NCI-H2171 (cell line): ENCODE measurements at regions not wholly inside any gene's neighbourhood (a gene's known extent, or its start where the extent isn't known, plus 50 kb on each side); places are given as distances from the start of the nearest gene placed in this dataset.

ENCODE experiments used
- DNase-seq: peaks from one replicate; lab custom pipeline; 2025; lab: John Stamatoyannopoulos, UW

GRCh38 chr3:99199021-99199420 is 297.5 kb upstream of the DCBLD2 start:
- DNase-seq, result no peak

DNA sequence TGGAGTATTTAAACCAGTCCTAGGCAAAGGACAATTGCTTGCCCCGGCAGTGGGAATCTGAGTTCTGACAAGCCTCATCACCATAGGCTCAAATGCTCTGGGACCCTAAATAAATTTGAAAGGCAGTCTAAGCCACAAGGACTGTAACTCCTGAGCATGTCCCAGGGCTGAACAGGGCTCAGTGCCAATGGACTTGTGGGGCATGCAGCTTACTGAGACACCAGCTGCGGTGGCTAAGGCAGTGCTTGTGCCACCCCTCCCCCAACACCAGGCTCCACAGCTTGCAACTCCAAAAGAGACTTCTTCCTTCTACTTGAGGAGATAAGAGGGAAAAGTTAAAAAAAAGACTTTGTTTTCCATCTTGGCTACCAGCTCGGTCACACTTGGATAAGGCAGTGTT is 289.7 kb upstream of the DCBLD2 start:
- no peak for DNase-seq

DNA sequence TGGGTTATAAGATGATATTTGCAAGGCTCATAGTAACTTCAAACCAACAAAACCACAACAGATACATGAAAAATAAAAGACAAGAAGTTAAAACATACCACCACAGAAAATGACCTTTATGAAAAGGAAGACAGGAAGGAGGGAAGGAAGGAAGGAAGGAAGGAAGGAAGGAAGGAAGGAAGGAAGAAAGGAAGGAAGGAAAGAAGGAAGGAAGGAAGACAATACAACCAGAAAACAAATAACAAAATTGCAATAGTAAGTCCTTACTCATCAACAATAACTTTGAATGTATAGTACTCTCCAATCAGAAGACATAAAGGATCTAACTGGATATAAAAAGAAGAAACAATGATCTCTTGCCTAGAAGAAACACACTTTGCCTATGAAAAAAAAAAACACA is 287.4 kb upstream of the DCBLD2 start:
- no peak for DNase-seq

GRCh38 chr3:99186016-99186415 is 284.5 kb upstream of the DCBLD2 start:
- DNase-seq, result no peak

- no peak for DNase-seq
Observed at GRCh38 chr3:99176169-99176964, 274.9 kb upstream of the DCBLD2 start.

GRCh38 chr3:99175276-99175812 is 273.8 kb upstream of the DCBLD2 start:
- DNase-seq, result no peak

GRCh38 chr3:99172736-99173657 is 271.5 kb upstream of the DCBLD2 start:
- peak; percentile 12 for DNase-seq

DNA sequence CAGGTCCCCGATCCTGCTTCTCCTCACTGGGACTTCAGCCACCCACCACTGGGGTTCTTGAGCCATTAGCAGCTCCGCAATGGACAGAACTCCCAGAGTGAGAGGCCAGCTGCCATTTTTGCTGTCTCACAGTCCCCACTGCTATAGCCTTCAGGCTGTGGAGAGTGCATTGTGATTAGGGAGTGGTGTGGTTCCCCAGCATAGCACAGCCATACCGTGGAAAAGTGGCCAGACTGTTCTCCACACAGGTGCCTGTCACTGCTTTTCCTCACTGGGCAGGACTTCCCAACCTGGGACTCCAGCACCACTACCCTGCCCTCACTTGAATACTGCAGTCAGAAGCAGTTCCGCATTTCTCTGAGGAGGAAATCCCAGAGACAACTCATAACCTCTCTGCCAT is 270.3 kb upstream of the DCBLD2 start:
- no peak for DNase-seq

DNA sequence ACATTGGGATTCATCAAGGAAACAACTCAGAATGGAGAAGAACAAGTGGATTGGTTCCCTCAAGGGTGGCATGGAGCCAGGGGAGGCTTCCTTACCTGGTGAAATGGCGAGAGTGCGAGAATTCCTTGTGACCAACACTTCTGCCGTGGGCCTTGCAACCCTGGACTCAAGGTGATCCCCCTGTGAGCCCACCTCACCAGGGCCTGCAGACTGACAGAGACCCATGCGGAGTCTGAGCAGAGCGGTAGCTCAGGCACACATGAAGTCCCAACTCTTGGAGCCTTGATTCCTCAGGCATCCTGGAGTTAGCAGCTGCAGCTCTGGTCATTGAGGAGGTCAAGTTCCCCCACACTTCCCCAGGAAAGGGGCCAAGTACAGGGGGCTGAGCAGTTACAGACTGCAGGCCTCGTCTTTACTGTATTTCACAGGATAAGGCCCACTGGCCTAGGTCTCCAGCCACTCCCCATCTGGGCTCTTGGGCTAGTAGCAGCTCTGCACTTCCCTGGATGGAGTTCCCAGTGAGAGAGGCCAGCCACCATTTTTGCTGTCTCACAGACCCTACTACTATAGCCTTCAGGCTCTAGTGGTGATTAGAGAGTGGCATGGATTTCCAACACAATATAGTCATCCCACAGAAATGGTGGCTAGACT is 269.5 kb upstream of the DCBLD2 start:
- DNase-seq, result no peak

GRCh38 chr3:99167071-99167470 is 265.6 kb upstream of the DCBLD2 start:
- DNase-seq, result no peak

DNA sequence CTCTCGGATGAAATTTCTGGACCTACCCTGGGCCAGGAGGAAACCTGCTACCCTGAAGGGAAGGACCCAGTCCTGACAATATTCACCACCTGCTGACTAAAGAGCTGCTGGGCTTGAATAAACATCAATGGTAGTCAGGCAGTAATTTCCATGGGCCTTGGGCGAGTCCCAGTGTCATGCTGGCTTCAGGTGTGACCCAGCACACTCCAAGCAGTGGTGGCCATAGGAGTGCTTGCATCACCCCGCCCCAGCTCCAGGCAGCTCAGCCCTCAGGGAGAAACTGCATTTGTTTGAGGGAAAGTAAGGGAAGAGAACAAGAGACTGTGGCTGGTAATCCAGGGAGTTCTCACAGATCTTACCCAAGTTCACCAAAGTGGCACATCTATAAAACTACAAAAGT is 261.8 kb upstream of the DCBLD2 start:
- DNase-seq, result no peak

- DNase-seq, result no peak
Observed at GRCh38 chr3:99159220-99159762, 257.8 kb upstream of the DCBLD2 start.

DNA sequence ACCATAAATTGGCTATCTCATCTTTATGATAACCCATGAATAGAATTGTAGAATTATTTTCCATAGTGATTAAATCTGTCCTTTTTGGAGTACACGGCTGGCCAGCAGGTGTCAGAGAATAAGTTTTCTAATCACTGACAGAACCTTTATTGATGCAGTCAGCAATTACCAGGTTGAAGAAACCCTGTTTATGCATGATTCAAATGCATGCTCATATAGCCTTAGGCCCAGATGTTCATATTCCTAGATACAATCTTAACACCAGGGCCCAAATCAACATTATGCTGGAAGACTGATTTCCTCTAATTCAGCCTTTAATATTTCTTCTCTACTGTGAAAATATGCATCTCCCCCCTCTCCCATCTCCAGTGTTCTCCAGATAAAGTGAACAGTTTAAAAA is 243.5 kb upstream of the DCBLD2 start:
- DNase-seq, result no peak

GRCh38 chr3:99143493-99143892 is 242.0 kb upstream of the DCBLD2 start:
- DNase-seq, result no peak

GRCh38 chr3:99134986-99135385 is 233.5 kb upstream of the DCBLD2 start:
- DNase-seq, result no peak

DNA sequence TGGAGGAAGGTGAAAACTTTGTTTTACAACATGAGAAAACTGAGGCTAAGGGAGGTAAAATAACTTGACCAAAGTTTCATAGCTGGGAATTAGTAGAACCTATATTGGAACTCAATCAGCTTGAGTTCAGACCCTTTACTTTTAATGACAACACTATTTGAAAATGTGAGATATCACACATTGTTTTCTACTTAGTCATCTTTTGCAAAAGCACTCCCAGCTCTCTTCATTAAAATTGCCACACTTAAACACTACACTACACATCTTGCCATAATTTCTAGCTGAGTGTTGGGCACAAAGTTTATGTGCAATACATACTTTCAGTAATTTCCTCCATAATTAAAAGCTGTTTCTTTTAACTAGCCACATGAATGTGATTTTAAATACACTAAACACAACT is 230.4 kb upstream of the DCBLD2 start:
- no peak for DNase-seq

GRCh38 chr3:99128725-99129505 is 227.4 kb upstream of the DCBLD2 start:
- no peak for DNase-seq

GRCh38 chr3:99128235-99128634 is 226.7 kb upstream of the DCBLD2 start:
- DNase-seq, result no peak

DNA sequence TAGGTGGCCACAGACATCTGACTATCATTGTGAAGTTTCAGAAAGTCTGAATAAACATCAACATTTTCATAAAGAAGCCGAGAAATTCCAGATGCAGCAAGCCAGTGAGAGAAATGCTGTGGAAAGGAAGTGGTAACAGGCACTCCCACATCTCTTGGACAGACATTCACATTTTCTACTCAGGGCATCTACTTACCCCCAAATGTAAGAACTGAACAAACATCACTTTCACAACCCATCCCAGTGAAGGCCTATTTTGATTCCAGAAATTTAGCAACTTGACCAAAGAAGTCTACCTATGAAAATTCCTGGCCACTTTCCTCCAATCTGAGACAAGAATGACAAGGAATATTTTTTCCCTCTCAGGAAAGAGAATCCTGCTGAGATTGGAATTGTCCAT is 224.8 kb upstream of the DCBLD2 start:
- no peak for DNase-seq

DNA sequence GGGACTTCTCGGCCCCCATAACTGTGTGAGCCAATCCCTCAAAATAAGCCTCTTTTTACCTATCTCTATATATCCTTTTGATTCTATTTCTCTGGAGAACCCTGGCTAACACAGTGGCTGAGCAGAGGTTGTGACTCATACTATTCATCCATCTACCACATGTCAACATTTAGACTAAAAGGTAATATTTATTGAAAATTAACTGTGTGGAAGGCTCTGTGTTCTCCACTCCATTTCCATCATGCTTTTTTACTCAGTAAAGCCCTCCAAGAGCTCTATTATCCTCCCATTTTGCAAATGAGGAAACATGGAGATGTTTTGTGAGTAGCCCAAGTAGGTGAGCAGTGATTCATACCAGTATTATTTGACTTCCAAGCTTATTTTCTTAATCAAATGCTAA is 217.9 kb upstream of the DCBLD2 start:
- no peak for DNase-seq

GRCh38 chr3:99118381-99118780 is 216.9 kb upstream of the DCBLD2 start:
- DNase-seq, result no peak
